ENCODE measurements at regions not wholly inside any gene's neighbourhood (a gene's known extent, or its start where the extent isn't known, plus 50 kb on each side); places are given as distances from the start of the nearest gene placed in this dataset.
A peak's percentile ranks its signal among the peaks of the same experiment; 100 is the strongest.

GRCh38 chr16:50881956-50882355 is 140.1 kb downstream of the CYLD start:
- CTCF ChIA-PET: no interaction called here
- H3K4me3 ChIP-seq (ENCODE audit: low read length): no peak overlapping the region
- Mint-ChIP-seq H3K27ac (no peak overlapping the region), H3K36me3 (no peaks in the 10 kb centered on the region), H3K9me3 (peaks cover 0 to 2% (median 0%) of the 10 kb centered on the region in 5 donors), H3K27me3 (peaks cover 33 to 67% of the 10 kb centered on the region in 2 donors), H3K4me1 (no peaks in the 10 kb centered on the region), H3K4me3 (no peak overlapping the region)
- no peak for DNase-seq
- no peak overlapping the region for H3K27ac ChIP-seq (ENCODE audit: low read depth, low read length)
- POLR2A ChIA-PET: no interaction called here
- H3K27me3 ChIP-seq (ENCODE audit: insufficient read depth, low read length, poor library complexity, severe bottlenecking): peaks cover 4% of the 10 kb centered on the region
- H3K9me3 ChIP-seq (ENCODE audit: low read length): no peaks in the 10 kb centered on the region
- H3K36me3 ChIP-seq (ENCODE audit: insufficient read depth, low read length): no peaks in the 10 kb centered on the region
- H3K4me1 ChIP-seq (ENCODE audit: insufficient read depth, low read length): no peaks in the 10 kb centered on the region

DNA sequence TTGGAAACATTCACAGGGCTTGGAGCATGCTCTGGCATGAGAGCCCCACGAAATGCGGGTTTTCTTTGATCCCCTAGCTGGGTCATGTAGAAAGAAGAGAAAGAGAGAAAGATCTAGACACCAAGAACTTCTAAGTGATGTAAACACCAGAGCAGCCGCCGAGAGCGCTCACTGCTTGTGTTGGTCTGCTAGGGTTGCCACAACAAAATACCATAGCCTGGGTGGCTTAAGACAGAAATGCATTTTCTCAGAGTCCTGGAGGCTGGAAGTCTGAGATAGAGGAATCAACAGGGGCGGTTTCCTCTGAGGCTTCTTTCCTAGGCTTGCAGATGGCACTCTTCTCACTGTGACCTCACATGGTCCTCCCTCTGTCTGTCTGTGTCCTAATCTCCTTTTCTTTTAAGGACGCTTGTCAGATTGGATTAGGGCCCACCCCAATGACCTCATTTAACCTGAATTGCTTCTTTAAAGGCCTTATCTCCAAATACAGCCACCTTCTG is 139.5 kb downstream of the CYLD start:
- Mint-ChIP-seq H3K27me3 (peaks cover 32 to 69% of the 10 kb centered on the region in 2 donors), H3K4me1 (no peaks in the 10 kb centered on the region), H3K9me3 (peaks cover 0 to 2% (median 0%) of the 10 kb centered on the region in 5 donors), H3K4me3 (no peak overlapping the region), H3K27ac (no peak overlapping the region), H3K36me3 (no peaks in the 10 kb centered on the region)
- CTCF ChIA-PET: no interaction called here
- POLR2A ChIA-PET: no interaction called here
- peaks cover 5% of the 10 kb centered on the region for H3K27me3 ChIP-seq (ENCODE audit: insufficient read depth, low read length, poor library complexity, severe bottlenecking)
- no peak overlapping the region for H3K27ac ChIP-seq (ENCODE audit: low read depth, low read length)
- H3K4me3 ChIP-seq (ENCODE audit: low read length): no peak overlapping the region
- H3K9me3 ChIP-seq (ENCODE audit: low read length): no peaks in the 10 kb centered on the region
- H3K4me1 ChIP-seq (ENCODE audit: insufficient read depth, low read length): no peaks in the 10 kb centered on the region
- no peak for DNase-seq
- H3K36me3 ChIP-seq (ENCODE audit: insufficient read depth, low read length): no peaks in the 10 kb centered on the region

DNA sequence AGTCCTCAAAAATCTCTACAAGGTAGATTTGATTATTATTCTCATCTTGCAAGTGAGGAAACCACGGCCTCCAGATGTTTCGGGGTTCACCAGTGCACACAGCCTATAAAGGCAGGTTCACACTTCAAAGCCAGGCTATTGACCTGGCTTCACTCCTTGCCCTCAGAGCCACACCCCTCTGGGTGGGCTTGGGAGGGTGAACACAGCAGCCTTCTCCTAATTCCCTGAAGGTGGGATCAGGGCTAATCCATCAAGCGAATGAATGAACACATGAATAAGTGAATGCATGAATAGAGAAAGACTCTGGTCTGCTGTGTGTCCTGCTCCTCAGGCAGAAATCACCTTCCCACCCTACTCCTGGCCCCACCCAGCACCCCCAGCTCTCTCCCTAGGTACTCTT is 139.0 kb downstream of the CYLD start:
- no peaks in the 10 kb centered on the region for H3K4me1 Mint-ChIP-seq
- no peak for DNase-seq
- Histone ChIP-seq H3K4me3 (ENCODE audit: low read length) (no peak overlapping the region), H3K9me3 (ENCODE audit: low read length) (no peaks in the 10 kb centered on the region), H3K27ac (ENCODE audit: low read depth, low read length) (no peak overlapping the region), H3K4me1 (ENCODE audit: insufficient read depth, low read length) (no peaks in the 10 kb centered on the region), H3K36me3 (ENCODE audit: insufficient read depth, low read length) (no peaks in the 10 kb centered on the region), H3K27me3 (ENCODE audit: insufficient read depth, low read length, poor library complexity, severe bottlenecking) (peaks cover 5% of the 10 kb centered on the region)
- H3K9me3 Mint-ChIP-seq: peaks cover 0 to 2% (median 0%) of the 10 kb centered on the region in 5 donors
- no peaks in the 10 kb centered on the region for H3K36me3 Mint-ChIP-seq
- ChIA-PET CTCF (no interaction called here), POLR2A (no interaction called here)
- H3K4me3 Mint-ChIP-seq: no peak overlapping the region
- H3K27me3 Mint-ChIP-seq: peaks cover 34 to 72% of the 10 kb centered on the region in 2 donors
- H3K27ac Mint-ChIP-seq: no peak overlapping the region

DNA sequence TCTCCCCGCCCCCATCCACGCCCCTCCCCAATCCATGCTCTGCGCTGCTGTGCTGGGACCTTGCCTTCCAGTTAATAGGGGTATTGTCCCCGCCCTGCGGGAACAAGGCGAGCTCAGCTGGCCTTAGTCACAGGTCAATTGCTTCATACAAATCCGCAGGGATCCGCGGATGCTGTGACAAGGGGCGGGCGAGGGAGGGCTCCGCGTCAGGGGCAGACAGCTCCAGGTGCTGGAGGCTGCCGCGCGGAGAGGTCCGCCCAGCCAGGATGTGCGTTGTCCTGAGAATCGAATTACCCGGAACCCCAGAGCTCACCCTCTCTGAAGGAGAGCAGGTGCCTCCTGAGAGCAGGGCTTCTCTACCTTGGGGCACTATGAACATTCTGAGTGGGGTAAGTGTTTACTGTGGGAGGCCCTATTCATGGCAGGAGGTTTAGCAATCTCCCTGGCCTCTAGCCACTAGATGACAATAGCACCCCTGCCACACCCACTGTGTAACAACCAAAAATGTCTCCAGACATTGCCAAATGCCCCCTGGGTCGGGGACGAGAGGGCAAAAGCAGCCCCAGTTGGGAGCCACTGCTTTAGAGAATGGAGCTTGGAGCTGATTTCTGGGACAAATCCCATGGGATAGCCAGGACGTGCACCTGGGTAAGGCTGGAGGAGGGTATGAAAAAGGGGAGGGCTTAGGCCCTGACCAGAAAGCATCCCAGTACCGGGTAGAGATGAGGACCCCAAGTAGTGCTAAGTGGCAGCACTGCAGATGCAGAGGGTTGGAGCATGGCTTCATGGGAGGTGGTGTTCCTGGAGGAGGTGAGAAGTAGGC is 138.2 kb downstream of the CYLD start:
- ChIA-PET CTCF (no interaction called here), POLR2A (no interaction called here)
- peaks cover 9% of the 10 kb centered on the region for H3K27me3 ChIP-seq (ENCODE audit: insufficient read depth, low read length, poor library complexity, severe bottlenecking)
- no peaks in the 10 kb centered on the region for H3K9me3 Mint-ChIP-seq
- H3K4me3 Mint-ChIP-seq: no peak overlapping the region
- no peaks in the 10 kb centered on the region for H3K4me1 Mint-ChIP-seq
- no peak overlapping the region for H3K4me3 ChIP-seq (ENCODE audit: low read length)
- no peaks in the 10 kb centered on the region for H3K36me3 Mint-ChIP-seq
- H3K4me1 ChIP-seq (ENCODE audit: insufficient read depth, low read length): no peaks in the 10 kb centered on the region
- H3K9me3 ChIP-seq (ENCODE audit: low read length): no peaks in the 10 kb centered on the region
- H3K27me3 Mint-ChIP-seq: peaks cover 35 to 74% of the 10 kb centered on the region in 2 donors
- no peak for DNase-seq
- no peak overlapping the region for H3K27ac Mint-ChIP-seq
- no peak overlapping the region for H3K27ac ChIP-seq (ENCODE audit: low read depth, low read length)
- H3K36me3 ChIP-seq (ENCODE audit: insufficient read depth, low read length): no peaks in the 10 kb centered on the region

DNA sequence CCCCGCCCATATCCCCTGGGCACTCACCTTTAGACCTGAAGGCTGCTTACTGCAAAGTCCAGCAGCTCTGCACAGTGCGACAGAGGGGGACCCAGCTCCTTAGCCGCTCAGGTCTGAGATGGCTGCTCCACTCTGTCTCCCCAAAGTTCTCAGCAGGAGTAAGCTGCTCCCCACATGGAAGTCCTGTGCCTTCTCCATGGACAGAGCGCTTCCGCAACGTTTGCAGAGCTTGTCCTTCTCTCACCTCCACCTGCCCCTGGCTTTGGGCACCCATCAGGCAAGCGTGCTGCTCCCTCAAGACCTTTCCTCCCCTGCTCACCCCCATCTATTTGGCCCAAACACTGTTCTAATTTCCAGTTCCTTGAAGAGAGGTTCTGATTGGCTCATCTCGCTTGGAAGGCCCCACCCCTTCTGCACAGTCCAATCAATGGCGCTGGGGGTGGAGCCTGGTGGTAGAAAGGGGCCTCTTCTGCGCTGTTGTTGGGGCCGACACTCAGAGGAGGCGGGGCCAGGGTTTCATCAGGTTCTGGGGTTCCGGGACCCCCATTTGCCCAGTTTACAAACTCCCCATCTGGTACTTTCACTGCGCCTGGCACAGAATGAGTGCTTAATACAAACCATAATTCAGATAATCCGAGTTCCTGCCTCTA is 137.2 kb downstream of the CYLD start:
- Histone ChIP-seq H3K27ac (ENCODE audit: low read depth, low read length) (no peak overlapping the region), H3K36me3 (ENCODE audit: insufficient read depth, low read length) (no peaks in the 10 kb centered on the region), H3K4me1 (ENCODE audit: insufficient read depth, low read length) (no peaks in the 10 kb centered on the region), H3K9me3 (ENCODE audit: low read length) (no peaks in the 10 kb centered on the region), H3K4me3 (ENCODE audit: low read length) (no peak overlapping the region), H3K27me3 (ENCODE audit: insufficient read depth, low read length, poor library complexity, severe bottlenecking) (peaks cover 9% of the 10 kb centered on the region)
- CTCF ChIA-PET: no interaction called here
- no peaks in the 10 kb centered on the region for H3K9me3 Mint-ChIP-seq
- POLR2A ChIA-PET: no interaction called here
- no peaks in the 10 kb centered on the region for H3K36me3 Mint-ChIP-seq
- no peak overlapping the region for H3K4me3 Mint-ChIP-seq
- no peaks in the 10 kb centered on the region for H3K4me1 Mint-ChIP-seq
- no peak overlapping the region for H3K27ac Mint-ChIP-seq
- H3K27me3 Mint-ChIP-seq: peaks cover 38 to 72% of the 10 kb centered on the region in 2 donors
- no peak for DNase-seq

- no peak for DNase-seq
- no peak overlapping the region for H3K4me3 ChIP-seq (ENCODE audit: low read length)
- peaks cover 9% of the 10 kb centered on the region for H3K27me3 ChIP-seq (ENCODE audit: insufficient read depth, low read length, poor library complexity, severe bottlenecking)
- Mint-ChIP-seq H3K36me3 (no peaks in the 10 kb centered on the region), H3K4me1 (no peaks in the 10 kb centered on the region), H3K27me3 (peaks cover 36 to 67% of the 10 kb centered on the region in 2 donors), H3K27ac (peak overlapping the region in 1 of 8 donors; percentile 33), H3K9me3 (no peaks in the 10 kb centered on the region), H3K4me3 (no peak overlapping the region)
- no peak overlapping the region for H3K27ac ChIP-seq (ENCODE audit: low read depth, low read length)
- no peaks in the 10 kb centered on the region for H3K4me1 ChIP-seq (ENCODE audit: insufficient read depth, low read length)
- H3K36me3 ChIP-seq (ENCODE audit: insufficient read depth, low read length): no peaks in the 10 kb centered on the region
- ChIA-PET POLR2A (no interaction called here), CTCF (no interaction called here)
- H3K9me3 ChIP-seq (ENCODE audit: low read length): no peaks in the 10 kb centered on the region
Measured at GRCh38 chr16:50878536-50878935, 136.7 kb downstream of the CYLD start.

DNA sequence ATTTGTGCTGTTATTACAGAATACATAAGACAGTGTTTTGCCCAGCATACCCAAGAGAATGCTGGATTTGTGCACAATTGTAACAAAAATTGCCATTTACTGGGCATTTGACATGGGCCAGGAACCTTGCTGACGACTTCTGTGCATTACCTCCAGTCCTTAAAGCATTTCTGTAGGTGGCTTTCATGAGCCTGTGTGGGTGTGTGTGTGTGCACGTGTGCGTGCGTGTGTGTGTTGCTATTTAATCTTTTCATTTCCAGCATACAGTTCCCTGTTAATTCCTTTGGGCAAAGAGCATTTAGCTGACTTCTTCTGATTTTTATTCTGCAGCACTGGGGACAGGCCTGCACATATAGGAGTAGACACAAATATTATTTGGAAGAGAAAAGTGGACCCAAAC is 134.4 kb downstream of the CYLD start:
- H3K4me3 ChIP-seq (ENCODE audit: low read length): no peak overlapping the region
- ChIA-PET POLR2A (no interaction called here), CTCF (no interaction called here)
- H3K4me1 Mint-ChIP-seq: no peaks in the 10 kb centered on the region
- H3K27ac Mint-ChIP-seq: no peak overlapping the region
- no peaks in the 10 kb centered on the region for H3K9me3 ChIP-seq (ENCODE audit: low read length)
- no peak overlapping the region for H3K27ac ChIP-seq (ENCODE audit: low read depth, low read length)
- H3K9me3 Mint-ChIP-seq: peaks cover 0 to 2% (median 0%) of the 10 kb centered on the region in 5 donors
- peaks cover 33 to 57% of the 10 kb centered on the region in 2 donors for H3K27me3 Mint-ChIP-seq
- no peaks in the 10 kb centered on the region for H3K36me3 ChIP-seq (ENCODE audit: insufficient read depth, low read length)
- H3K4me3 Mint-ChIP-seq: no peak overlapping the region
- H3K27me3 ChIP-seq (ENCODE audit: insufficient read depth, low read length, poor library complexity, severe bottlenecking): peaks cover 9% of the 10 kb centered on the region
- no peaks in the 10 kb centered on the region for H3K4me1 ChIP-seq (ENCODE audit: insufficient read depth, low read length)
- DNase-seq: no peak
- no peaks in the 10 kb centered on the region for H3K36me3 Mint-ChIP-seq

DNA sequence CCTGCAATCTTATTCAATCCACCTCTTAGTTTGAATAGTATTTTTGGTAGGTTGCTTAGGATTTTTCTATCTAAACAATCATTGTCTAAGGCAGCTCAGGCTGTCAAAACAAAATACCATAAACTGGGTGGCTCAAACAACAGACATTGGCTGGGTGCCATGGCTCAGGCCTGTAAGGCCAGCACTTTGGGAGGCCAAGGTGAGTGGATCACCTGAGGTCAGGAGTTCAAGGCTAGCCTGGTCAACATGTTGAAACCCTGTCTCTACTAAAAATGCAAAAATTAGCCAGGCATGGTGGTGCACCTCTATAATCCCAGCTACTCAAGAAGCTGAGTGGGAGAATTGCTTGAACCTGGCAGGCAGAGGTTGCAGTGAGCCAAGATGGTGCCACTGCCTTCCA is 126.7 kb downstream of the CYLD start:
- no peaks in the 10 kb centered on the region for H3K36me3 Mint-ChIP-seq
- DNase-seq: no peak
- H3K27ac Mint-ChIP-seq: peak overlapping the region in 1 of 8 donors; percentile 30
- CTCF ChIA-PET: no interaction called here
- H3K27ac ChIP-seq (ENCODE audit: low read depth, low read length): no peak overlapping the region
- H3K27me3 Mint-ChIP-seq: peaks cover 0 to 9% of the 10 kb centered on the region in 2 donors
- no peaks in the 10 kb centered on the region for H3K27me3 ChIP-seq (ENCODE audit: insufficient read depth, low read length, poor library complexity, severe bottlenecking)
- POLR2A ChIA-PET: no interaction called here
- no peak overlapping the region for H3K4me3 ChIP-seq (ENCODE audit: low read length)
- H3K9me3 ChIP-seq (ENCODE audit: low read length): no peaks in the 10 kb centered on the region
- no peaks in the 10 kb centered on the region for H3K36me3 ChIP-seq (ENCODE audit: insufficient read depth, low read length)
- no peaks in the 10 kb centered on the region for H3K4me1 ChIP-seq (ENCODE audit: insufficient read depth, low read length)
- H3K9me3 Mint-ChIP-seq: peaks cover 0 to 3% (median 2%) of the 10 kb centered on the region in 5 donors
- H3K4me1 Mint-ChIP-seq: no peaks in the 10 kb centered on the region
- H3K4me3 Mint-ChIP-seq: no peak overlapping the region
